ENCODE measurements at regions not wholly inside any gene's neighbourhood (a gene's known extent, or its start where the extent isn't known, plus 50 kb on each side); places are given as distances from the start of the nearest gene placed in this dataset.

- no peak for TF ChIP-seq CTCF (IDR thresholded peaks at IDR 0.05)
- no peak for TF ChIP-seq POLR2A (IDR thresholded peaks at IDR 0.05)
Observed at GRCh38 chr21:24260751-24261150, 1346.5 kb downstream of the MRPL39 start.

All from lower leg skin (tissue), 3 donors.